ENCODE measurements at regions not wholly inside any gene's neighbourhood (a gene's known extent, or its start where the extent isn't known, plus 50 kb on each side); places are given as distances from the start of the nearest gene placed in this dataset.

DNA sequence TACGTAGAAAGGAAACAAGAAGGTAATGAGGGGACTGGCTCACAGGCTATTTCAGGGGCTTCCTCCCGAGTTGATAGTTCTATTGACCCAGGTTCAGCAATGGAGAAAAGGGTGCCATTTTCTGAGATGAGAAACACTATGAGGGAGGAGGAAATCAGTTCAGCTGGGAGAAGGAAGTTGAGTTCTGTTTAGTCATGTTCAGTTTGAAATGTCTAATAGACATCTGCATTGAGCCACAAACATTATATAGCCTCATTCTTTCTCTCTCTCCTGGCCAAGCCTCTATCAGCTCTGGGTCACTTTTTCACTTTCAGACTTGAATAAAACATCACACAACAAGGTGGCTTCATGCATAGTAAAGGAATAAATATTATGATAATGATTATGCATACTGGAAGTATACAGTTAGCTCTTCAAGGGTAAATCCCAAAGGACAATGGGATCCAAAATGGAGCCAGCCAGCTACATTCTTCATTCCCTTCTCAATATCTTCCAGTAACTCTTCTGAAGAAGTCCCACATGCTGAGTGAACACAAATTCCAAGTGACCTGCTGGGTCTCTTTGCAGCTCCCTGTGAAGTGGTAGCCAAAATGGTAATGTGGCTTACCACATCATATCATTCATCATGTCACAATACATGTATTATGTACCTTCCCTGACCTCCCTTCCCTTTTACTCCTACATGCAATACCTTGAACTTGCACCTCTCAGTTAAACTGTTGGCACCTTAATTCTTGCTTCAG, 80.9 kb upstream of the CD44 start:
- no peak for TF ChIP-seq POLR2A (IDR thresholded peaks at IDR 0.05)
- TF ChIP-seq, protein P1, sequence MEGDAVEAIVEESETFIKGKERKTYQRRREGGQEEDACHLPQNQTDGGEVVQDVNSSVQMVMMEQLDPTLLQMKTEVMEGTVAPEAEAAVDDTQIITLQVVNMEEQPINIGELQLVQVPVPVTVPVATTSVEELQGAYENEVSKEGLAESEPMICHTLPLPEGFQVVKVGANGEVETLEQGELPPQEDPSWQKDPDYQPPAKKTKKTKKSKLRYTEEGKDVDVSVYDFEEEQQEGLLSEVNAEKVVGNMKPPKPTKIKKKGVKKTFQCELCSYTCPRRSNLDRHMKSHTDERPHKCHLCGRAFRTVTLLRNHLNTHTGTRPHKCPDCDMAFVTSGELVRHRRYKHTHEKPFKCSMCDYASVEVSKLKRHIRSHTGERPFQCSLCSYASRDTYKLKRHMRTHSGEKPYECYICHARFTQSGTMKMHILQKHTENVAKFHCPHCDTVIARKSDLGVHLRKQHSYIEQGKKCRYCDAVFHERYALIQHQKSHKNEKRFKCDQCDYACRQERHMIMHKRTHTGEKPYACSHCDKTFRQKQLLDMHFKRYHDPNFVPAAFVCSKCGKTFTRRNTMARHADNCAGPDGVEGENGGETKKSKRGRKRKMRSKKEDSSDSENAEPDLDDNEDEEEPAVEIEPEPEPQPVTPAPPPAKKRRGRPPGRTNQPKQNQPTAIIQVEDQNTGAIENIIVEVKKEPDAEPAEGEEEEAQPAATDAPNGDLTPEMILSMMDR (IDR thresholded peaks at IDR 0.05): no peak
